ENCODE measurements at regions not wholly inside any gene's neighbourhood (a gene's known extent, or its start where the extent isn't known, plus 50 kb on each side); places are given as distances from the start of the nearest gene placed in this dataset.
"Not testable (repeated sequence)": the region's sequence is repeated elsewhere in the genome, so short reads cannot be mapped to it uniquely, and the experiment has no call there.

DNA sequence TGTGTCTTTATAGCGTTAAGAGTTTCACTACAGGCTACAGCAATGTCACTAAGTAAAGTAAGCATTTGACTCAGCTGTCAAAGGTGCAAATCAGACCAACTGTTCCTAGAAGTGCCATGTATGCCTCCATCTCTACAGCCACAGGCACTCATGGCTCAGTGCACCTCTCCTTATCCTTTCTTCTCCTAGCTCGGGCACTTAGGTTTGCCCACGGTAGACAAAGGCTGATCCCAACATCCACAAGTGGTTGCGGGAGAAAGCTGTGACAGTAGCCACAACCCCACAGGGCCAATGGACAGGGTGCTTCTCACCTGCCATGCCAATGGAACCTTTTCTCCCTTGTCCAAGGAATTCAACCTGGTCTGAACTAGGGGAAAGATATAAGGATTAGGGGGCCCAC is 228.5 kb upstream of the EXOC2 start:
- no peak for DNase-seq

DNA sequence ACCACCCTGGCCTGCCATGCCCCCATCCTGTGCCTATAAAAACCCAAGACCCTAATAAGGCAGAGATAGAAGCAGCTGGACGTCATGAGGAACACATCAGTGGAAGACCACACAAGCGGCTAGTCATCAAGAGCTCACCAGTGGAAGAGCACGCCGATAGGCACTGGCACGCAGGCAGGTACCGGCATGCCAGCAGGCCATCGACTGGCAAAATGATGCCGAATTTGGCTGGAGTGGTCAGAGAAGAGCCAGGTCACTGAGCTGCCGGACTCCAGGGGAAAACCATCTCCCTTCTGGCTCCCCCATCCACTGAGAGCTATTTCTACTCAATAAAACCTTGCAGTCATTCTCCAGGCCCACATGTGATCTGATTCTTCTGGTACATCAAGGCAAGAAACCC is 227.6 kb upstream of the EXOC2 start:
- DNase-seq = no peak

DNA sequence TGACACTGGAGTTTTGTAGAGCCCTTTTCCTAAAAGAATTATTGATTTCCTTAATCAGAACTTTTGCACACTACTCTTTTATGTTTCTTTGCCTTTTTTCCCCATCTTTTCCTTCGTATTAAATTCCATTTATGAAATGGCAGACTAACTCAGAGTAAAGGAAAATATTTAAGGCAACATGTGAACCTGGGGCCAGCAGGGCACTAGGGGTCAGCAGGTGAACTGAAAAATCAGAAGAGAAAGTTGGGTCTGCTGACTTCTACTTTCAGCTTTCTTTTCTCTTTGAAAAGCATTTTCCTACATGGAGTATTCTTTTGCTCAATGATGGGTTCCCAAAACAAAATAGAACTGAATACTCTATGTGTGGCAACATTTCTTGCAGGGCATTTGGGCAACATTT is 226.6 kb upstream of the EXOC2 start:
- no peak for DNase-seq

DNA sequence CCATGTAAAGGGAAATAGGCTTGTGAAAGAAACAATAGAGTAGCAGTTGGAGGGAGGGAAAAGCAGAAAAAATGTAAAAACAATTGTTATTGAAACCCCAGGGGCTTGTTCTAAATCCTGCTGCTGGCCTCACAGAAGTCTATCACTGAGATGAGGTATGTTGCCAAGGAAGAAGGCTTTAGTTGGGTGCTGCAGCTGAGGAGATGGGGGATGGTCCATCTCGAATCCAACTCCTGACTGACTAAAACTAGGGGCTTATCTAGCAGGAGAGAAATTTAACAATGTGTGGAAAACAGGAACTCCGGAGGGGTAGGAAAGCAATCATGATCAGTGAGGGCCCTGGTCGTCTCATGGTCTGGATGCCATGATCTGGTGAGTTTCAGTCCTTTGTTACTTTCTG is 225.0 kb upstream of the EXOC2 start:
- no peak for DNase-seq

DNA sequence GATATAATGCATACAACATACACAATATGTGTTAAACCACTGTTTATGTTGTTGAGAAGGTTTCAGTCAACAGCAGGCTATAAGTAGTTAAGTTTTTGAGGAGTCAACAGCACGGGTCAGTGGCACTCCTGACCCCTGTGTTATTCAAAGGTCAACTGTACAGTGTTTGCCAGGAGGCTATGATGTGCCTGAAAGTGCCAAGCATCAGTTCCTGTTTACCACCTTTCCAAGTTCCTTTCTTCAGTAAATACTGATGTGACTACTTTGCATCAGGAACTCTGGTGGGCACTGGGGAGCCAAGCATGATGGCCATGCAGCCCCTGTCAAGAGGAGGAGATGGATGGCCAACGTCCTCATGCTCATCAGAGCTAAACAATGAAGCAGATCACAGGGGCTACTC is 224.4 kb upstream of the EXOC2 start:
- DNase-seq = no peak

DNA sequence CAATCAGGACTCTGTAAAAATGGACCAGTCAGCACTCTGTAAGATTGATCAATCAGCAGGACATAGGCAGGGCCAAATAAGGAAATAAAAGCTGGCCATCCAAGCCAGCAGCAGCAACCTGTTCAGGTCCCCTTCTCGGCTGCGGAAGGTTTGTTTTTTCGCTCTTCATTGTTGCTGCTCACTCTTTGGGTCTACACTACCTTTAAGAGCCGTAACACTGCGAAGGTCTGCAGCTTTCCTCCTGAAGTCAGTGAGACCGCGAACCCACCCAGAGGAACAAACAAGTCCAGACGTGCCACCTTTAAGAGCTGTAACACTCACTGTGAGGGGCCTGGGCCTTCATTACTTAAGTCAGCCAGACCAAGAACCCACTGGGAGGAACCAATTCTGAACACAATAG is 223.2 kb upstream of the EXOC2 start:
- no peak for DNase-seq

DNA sequence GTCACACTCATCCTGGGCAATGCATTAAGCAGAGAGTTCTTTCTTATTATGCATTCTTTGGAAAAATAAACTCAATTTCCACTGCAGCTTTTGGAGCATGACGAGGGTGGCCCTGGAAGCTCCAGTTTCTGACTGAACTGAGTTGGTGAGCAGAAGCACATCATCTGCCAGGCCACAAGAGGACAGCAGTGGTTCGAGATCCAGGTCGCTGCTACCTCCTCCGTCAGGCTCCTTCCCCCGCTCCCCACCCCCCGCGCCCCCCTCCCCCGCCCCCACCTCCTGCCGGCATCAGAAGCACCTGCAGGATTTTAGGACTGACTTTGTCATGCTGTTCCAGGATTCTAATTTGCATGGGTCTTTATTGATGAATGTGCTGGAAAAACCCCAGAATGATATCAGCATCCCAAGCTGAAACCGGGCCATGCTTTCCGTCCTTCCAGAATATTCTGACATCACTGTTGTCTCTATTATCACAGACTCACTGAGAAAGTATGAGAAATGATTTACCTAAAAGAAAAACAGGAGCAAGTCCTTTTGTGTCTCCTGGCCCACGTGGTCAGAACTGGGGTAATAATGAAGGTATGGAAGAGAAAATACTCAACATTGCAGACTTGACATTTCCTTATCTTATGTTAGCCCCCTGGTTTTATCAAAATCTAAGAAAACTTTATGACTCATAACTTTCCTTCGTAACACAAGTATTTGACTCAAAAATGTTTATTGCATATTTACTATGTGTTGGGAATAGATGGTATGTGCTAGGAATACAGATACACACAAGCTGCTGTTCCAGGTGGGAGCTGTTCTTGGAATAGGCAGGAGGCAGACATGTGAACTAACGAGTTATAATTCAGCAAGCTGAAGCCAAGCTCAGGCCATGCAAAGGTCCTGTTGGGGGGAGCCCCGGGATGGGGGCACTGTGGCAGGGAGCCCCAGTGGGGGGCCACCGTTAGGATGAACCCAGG is 220.2 kb upstream of the EXOC2 start:
- DNase-seq = no peak

DNA sequence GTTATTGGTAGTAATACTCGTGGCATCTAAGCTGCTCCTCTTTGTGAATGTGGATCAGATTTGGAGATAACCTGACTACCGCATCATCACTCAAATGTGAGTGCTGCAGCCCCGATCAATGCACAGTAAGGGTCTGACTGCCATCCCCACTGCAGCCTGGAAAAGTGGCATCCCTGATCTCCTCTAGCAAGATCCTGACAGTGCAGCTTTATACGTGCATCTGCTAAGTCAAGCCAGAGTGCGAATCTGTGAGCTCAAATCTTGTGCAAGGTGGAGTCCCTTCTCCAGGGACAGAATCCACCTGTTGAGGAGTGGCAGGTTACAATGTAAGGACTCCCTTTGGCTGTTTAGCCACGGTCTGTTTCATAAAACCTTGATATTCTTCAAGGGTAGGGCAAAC is 215.0 kb upstream of the EXOC2 start:
- DNase-seq = no peak

DNA sequence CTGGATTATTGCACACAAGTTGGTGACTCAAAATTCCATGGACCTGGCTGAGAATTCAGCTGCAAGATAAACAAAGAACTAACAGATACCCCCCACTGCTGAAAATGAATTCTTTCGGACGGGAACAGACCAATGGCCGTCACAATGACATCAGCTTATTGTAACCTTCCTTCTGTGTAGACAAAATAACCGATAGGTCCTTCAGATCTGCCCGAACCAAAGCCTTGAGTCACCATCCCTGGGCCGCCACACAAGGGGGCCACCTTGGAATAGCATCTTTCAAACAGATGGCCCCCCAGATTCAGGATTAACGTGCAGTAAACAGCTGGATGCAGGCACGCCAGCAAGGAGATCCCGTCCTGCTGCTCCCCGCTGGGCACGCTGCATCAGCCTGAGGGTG is 214.0 kb upstream of the EXOC2 start:
- no peak for DNase-seq

DNA sequence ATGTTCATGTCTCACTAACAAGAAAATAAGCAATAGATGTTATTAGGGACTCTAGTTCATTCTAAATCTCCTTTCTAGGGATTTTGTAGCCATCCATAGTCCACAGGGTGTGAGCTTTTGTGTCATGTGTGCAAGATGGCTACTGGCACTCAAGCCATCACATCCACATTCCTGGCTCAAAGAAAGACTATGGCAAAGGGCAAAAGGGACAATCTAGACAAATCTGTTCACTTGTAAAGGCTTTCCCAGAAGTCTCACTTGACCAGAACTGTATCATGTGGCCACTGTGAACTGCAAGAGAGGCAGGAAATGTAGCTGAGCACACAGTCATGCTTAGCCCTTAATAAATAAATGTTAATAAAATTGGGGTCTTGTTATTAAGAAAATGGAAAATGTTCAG is 212.6 kb upstream of the EXOC2 start:
- DNase-seq = no peak

DNA sequence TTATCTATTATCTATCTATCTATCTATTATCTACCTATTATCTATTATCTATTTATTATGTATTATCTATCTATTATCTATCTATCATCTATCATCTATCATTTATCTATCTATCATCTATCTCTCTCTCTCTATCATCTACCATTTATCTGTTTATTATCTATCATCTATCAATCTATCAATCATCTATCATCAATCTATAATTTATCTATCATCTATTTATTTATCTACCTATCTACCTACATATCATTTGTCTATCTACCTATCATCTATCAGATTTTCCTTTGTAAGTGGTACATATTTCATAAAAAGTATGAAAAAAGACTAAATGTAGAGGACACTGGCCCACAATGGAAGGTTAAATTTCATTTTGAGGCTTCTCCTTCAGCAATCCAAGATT is 212.1 kb upstream of the EXOC2 start:
- DNase-seq = no peak

DNA sequence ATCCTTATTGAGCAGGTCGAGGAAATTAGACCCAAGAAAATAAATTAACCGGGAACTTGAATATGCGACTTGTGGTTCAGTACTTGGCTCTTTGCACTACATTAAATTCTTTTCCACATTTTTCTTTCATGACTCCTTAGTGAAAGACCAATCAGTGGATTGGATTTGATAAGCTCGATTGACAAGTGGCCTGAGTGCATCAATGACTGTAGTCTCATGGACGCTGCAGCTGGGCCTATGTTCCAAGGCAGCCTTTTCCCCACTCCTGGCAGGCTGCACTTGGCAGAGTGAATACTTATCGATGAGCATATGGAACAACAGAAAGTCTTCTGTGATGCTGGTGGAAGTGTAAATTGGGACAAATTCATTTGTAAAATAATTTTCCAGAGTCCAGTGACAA is 210.8 kb upstream of the EXOC2 start:
- DNase-seq = no peak

DNA sequence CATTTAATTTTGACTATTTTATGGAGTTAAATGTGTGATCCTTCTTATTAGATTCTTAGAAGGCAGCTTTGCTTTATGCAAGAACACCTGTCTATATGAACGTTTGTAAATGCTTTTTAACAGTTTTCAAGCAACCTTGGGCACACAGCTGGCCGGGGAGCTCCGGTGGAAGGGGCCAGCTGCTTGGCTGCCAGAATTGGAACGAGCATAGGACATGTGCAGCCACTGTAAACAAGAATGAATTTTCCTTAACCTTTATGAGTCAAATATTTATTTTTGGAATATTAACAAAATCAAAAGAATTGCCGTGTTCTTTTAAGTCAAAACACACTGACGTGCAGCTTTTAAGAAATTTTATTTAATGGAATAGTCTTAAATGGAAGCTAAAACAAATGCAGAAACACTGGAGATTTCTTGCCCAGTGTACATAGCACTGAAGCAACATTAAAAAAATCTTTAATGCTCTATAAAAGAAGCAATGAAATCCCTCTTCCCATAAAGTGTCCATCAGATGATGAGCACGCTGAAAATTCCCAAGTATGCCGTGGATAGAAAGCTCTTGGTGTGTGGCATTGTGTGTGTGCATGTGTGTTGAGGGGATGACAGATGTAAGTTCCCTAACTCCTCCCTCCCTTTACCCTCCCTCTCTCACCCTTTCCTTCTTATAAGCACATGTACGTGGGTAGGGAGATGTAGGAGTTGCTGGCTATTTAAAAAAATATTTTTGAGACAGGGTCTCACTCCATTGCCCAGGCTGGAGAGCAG is 208.9 kb upstream of the EXOC2 start:
- no peak for DNase-seq

DNA sequence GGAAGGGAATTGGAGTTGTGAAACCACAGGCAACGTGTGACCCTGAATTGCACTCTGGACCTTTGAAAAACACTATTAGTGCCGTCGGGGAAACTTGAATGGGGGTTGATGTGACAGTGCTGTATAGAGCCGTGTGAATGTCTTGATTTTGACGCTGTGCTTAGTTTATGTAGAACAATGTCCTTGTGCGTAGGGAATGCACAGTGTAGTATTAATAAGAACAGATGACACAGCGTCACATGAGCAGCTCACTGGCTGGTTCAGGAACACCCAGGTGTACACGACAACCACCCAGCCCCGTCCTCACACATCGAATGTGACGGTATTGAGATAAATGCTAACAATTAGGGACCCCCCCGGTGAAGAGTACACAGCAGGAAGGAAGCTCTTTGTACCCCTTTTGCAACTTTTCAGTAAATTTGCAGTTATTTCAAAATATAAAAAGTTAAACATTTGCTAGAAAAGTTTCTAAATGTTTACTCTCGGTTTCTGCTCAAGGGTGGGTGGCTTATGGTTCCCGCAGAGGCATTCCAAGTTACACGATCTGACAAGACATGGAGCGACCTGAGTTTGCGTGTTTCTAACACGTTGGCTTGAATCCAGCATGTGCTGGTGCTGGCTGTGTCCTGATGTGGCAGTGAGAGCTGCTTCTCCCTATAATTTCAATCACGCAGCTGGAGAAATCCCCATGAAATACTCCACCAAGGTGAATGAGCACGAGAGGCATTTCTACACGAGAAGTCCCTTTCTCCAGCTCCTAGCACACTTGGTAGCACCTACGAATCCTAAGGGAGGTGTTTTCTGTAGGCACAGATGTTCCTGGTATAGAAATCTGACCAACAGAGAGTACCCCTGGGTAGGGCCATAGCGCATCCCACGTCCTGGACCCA is 208.0 kb upstream of the EXOC2 start:
- no peak for DNase-seq

DNA sequence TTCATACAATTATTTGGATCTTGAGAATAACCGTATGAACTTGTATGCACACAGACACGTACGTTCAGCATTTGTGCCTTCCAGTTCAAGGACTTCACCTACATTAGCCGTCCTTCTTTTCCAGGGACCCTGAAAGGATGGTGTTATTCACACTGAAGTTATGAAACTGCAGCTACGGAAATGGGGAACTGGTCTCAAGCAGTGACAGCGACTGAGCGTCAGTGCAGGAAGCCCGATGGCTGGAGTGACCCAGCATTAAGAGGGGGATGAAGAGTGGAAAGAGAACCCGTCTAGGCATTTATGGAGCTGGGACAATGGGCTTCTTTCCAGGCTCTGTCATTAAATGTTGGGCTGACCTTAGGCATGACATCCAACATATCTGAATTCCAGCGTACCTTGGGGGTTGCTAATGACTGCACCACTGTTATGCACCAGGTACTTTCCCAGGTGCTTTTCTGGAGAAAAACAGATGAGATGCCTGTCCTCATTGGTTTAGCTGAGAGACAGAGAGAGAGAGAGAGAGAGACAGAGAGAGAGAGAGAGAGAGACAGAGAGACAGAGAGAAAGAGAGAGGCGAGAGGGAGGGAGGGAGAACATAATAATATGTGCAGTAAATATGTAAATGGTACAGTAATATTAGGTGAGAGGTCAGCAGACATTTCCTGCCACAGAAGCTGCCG is 204.7 kb upstream of the EXOC2 start:
- DNase-seq = no peak

DNA sequence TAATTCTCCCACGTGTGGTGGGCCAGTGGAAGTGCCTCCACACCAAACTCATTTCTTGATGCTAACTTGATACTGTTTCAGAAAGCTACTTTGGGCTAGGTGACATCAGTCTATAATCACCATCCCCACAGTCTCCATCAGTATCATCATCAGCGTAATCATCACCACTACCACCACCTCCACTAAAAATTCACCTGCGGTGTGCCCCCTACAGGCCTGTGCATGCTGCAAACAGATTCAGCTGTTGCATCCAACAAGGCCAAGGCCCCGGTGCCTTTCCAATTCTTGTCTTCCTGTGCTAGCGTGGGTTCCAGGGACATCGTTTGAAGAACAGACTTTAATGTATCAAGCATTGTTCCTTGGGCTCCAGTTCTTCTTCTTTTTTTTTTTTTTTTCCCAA is 201.3 kb upstream of the EXOC2 start:
- DNase-seq = no peak

DNA sequence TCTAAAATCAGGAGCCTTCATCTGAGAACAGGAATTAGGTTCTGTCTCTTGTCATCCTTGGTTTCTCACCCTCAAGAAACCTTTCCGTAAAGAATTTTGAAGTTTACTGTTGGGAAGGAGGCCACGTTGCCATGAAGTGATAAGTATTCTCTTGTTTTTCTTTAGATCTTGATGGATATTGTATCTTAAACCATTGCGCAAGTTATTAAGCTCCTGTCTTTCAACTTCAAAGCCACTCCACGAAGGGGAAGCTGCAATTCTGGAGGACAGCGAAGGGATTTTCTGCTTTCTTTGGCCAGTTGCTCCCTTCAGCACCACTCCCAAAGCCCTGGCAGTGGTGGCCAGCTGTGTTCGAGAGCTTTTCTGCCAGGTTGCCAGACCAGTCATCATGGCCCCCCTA is 198.1 kb upstream of the EXOC2 start:
- no peak for DNase-seq

DNA sequence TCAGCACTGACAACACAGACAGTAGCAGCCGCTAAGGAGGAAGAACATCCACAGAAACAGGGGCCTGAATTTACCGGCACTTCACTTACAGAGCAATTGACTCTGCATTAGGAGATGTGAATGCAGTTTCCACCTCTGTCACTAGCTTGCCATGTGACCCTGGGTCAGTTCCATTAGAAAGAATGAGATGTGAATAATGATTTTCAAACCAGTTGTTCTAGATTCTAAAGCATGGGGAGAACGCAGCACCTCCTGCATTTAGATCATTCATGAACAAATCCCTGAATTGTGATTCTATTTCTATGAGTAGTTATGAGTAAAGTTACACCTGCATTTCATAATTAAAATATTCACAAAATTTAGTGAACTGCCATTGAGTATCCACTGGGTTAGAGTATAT is 197.3 kb upstream of the EXOC2 start:
- DNase-seq = no peak

DNA sequence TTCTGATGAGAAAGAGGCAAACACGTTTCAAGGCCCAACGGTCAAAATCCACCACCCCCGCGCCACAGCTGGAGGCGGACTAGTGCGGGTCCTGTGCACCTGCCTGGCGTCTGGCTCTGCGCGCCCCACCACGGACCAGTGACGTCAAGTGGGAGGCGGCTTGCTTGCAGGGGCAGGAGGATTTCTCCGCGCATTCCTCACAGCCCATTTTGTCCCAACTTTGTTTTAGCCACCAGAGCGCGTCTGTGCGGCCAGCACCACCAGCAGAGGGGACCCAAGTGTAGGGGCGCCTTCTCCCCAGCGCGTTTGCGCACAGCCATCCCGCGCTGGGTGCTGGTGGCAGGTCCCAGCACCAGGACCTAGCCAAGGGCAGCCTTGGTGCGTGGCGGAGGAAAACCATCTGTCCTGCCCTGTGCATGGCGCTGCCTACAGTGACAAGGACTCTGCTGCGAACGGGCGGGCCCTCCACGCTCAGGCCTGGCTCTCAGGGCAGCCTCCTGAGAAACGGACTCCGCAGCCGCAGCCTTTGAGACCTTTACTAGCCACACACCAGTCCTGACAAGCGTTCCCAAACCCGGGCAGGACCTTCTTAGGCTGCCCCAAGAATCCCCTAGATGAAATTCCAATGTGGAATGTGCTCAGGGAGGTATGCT is 194.8 kb upstream of the EXOC2 start:
- no peak for DNase-seq

DNA sequence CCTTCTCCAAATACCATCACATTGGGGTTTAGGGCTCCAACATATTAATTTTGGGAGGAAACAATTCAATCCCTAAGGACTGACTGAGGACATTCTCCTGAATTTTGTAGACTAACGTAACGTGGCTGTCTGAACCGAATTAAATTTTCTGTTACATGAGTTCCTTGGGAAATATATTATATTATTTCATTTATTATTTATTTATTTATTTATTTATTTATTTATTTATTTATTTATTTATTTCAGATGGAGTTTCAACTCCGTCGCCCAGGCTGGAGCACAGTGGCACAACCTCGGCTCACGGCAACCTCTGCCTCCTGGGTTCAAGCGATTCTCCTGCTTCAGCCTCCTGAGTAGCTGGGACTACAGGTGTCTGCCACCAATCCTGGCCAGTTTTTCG is 193.2 kb upstream of the EXOC2 start:
- DNase-seq = not testable (repeated sequence)

DNA sequence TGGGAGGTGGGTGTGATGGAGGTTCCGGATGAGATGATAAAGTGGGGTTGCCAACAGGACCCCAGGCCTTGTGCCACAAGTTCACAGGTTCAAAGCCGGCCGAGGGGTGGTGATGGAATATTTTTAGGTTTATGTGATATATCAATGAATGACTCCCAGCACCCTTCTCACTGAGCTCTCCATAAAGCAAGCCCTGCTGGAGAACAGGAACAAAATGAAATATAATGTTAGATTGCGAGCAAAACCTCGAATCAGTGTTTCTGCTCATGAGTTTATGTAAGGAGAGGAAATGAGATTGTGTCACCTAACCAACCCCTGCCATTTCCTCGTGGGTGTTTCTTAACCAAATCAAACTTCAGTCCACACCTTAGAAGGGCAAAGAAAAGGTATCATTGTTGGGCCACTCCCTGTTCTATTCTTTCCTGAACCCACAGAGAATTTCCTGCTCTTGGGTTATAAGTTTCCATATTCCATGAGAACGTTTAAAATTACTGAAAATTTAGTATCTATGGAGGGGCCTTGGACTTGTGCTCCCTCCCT is 192.2 kb upstream of the EXOC2 start:
- DNase-seq = no peak

DNA sequence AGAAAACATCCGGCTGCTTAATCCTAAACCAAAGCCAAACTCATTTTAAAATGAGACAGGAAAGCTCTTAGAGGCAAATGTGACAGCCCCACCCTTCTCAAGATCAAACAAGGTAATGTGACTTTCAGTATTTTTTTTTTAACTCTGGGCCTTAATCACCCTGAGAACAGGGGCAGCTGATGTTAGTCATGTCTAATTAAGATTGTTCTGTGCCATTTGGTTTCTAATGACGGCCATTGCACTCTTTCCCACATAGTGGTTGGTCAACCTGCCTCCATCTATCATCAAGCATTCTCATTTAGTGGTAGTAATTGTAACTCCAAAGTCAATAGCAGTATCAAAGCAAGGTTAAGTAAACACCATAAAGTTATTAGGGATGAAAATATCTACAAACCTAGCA is 191.6 kb upstream of the EXOC2 start:
- no peak for DNase-seq
